Heart left ventricle (tissue), 16 donors: ENCODE measurements at regions not wholly inside any gene's neighbourhood (a gene's known extent, or its start where the extent isn't known, plus 50 kb on each side); places are given as distances from the start of the nearest gene placed in this dataset.

Experiments
- ATAC-seq, 4 donors: fragments of 200-7000 bp; cut with Tn5 transposase; one replicate each; pipeline ENCODE4 v1.9.1; 2020 to 2022; ENCODE audit warnings: moderate library complexity in 4 of 4, mild to moderate bottlenecking in 3 of 4, moderate number of reproducible peaks in 1 of 4
- DNase-seq, 5 donors: peaks; one replicate each; pipeline ENCODE4 v3.0.0-alpha.2; 2020
- H3K27ac ChIP-seq, 12 donors: fragments of 200-600 bp; sonication (generic) in 4 of 12; one replicate each; pipeline versions ENCODE4 v1.5.0 to v1.8.0; 2016 to 2022; ENCODE audit warnings: mild to moderate bottlenecking in 2 of 12
- H3K27me3 ChIP-seq, 9 donors: fragments of 200-600 bp; sonication (generic) in 2 of 9; one replicate each; pipeline versions ENCODE4 v1.5.1 to v1.8.0; 2016 to 2022; ENCODE audit warnings: mild to moderate bottlenecking in 3 of 9
- H3K36me3 ChIP-seq, 9 donors: fragments of 200-600 bp; sonication (generic) in 2 of 9; one replicate each; pipeline versions ENCODE4 v1.5.0 to v1.8.0; 2018 to 2022; ENCODE audit warnings: mild to moderate bottlenecking in 2 of 9
- H3K4me1 ChIP-seq, 12 donors: fragments of 200-600 bp; sonication (generic) in 4 of 12; one replicate each; pipeline versions ENCODE4 v1.5.0 to v1.8.0; 2016 to 2022; ENCODE audit warnings: mild to moderate bottlenecking in 3 of 12
- H3K4me3 ChIP-seq, 12 donors: fragments of 200-600 bp; sonication (generic) in 4 of 12; one replicate each; pipeline versions ENCODE4 v1.5.0 to v1.8.0; 2017 to 2022; ENCODE audit warnings: mild to moderate bottlenecking in 9 of 12, moderate library complexity in 4 of 12
- H3K9me3 ChIP-seq, 12 donors: fragments of 200-600 bp; sonication (generic) in 4 of 12; one replicate each; pipeline versions ENCODE4 v1.5.0 to v1.8.0; 2016 to 2022; ENCODE audit warnings: mild to moderate bottlenecking in 1 of 12
- CTCF ChIP-seq, 12 donors: fragments of 200-600 bp; sonication (generic) in 4 of 12; IDR thresholded peaks; one replicate each; pipeline versions ENCODE4 v1.5.0 to v1.8.0; 2018 to 2022; ENCODE audit warnings: antibody characterized with exemption in 12 of 12, mild to moderate bottlenecking in 5 of 12
- POLR2A ChIP-seq, 2 donors: fragments of 450-650 bp; IDR thresholded peaks; one replicate each; pipeline ENCODE4 v1.6.1; 2017; ENCODE audit warnings: antibody characterized with exemption in 2 of 2, mild to moderate bottlenecking in 2 of 2, moderate library complexity in 2 of 2
- WGBS, 4 donors: extraction: QIAGEN DNeasy Blood & Tissue Kit in 2 of 4; methylation state at CpG; one replicate each; pipeline versions ENCODE4 v1.1.5 to v1.1.7; 2013 to 2018; 5-methylcytosine and 5-hydroxymethylcytosine counted together
- intact Hi-C, 10 donors: fragments of 100-400 bp; cut with DNase I; formaldehyde crosslinking; loops; one replicate each; pipeline versions ENCODE4 v1.11.1 to v1.14.2; 2022
- donor health status: ischemic (EF 13 %, LVEDD 7.1; RV severe dilation, severe dysfunction).
- donor health status: healthy with polysubstance abuse.
- donor health status: DM: no; HTN: yes; CAD: no.
- donor health status: DM: no; HTN: no; CAD: no.
- donor health status: ischemic (EF 25% LVEDD 6.9; RV normal size, moderate dysfunction).
- donor health status: ischemic (EF 25% LVEDD 5.7; RV mildly dilated, moderate dysfunction).
- donor health status: healthy.
- donor health status: DM: yes; HTN: yes; CAD: no.
- donor health status: ischemic (EF 35%, LVEDD 5.7; RV mildly dilated, moderate dysfunction).
- donor health status: nonischemic (EF 11% LVEDD 7.7; RV severe dilation, severe dysfunction).
- donor health status: DM: yes; HTN: yes; CAD: no.
- donor health status: PGD.
- donor health status: ischemic (EF 29% LVEDD 5.4; RV normal size, mild dysfunction).
- donor health status: nonischemic (EF 23%, LVEDD 6.1; RV moderate dilation, normal function).

DNA sequence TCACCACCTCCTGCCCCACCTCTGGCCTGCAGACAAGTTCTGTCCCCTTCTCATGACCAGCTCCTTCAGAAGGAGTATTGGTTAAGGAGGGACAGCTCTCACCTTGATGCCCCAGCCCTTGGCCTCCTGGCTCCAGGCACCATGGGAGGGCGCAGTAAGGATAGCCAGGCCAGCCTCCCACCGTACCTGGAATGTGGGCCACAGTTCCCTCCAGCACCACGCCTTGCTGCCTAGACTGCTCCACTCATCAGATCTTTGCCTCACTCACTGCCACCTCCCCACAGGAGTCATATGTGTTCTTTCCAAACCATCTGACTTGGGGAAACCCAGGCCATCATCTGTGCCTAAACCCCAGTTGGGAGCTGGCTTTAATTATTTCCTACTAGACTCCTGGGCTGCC is 97.0 kb downstream of the CCDC185 start:
- peaks cover 0 to 15% (median 0%) of the 10 kb centered on the region in 9 donors for H3K27me3 ChIP-seq
- no peaks in the 10 kb centered on the region for H3K36me3 ChIP-seq
- ATAC-seq (no peak), DNase-seq (no peak)
- no peaks in the 10 kb centered on the region for H3K9me3 ChIP-seq
- intact Hi-C loops = no loop called here
- no peak overlapping the region for H3K27ac ChIP-seq
- WGBS, 4 donors = 95 to 99% (median 98%) methylated on average over 3 of the region's 3 CpGs
- no peak for TF ChIP-seq CTCF (IDR thresholded peaks at IDR 0.05)
- TF ChIP-seq POLR2A (IDR thresholded peaks at IDR 0.05) = no peak
- H3K4me3 ChIP-seq = no peak overlapping the region
- no peaks in the 10 kb centered on the region for H3K4me1 ChIP-seq
